ENCODE measurements at regions not wholly inside any gene's neighbourhood (a gene's known extent, or its start where the extent isn't known, plus 50 kb on each side); places are given as distances from the start of the nearest gene placed in this dataset.

DNA sequence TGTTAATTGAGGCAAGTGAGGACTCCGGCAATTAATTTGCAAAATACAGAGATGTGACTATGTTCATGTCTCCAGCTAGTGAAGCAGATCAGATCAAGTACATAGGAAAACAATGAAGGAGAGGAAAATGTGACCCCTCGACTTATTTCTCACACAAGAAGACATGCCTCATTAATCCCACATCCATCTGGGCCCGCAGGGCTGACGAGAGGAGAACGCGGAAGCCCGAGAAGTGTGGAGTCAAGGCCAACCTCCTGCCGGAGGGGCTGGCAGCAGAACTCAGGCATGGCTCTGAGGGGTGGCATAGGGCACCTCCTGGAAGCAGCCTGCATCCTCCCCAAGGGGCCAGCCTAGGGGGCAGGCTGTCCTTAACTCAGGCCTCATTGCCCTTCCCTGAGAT lies 54.4 kb downstream of the ZNF503 start:
- H3K4me3 ChIP-seq (ENCODE audit: low read depth, low read length), result no peak overlapping the region

GRCh38 chr10:75345738-75346137 lies 55.8 kb downstream of the ZNF503 start:
- H3K4me3 ChIP-seq (ENCODE audit: low read depth, low read length), result no peak overlapping the region

- H3K4me3 ChIP-seq (ENCODE audit: low read depth, low read length), result no peak overlapping the region
These were observed 57.4 kb downstream of the ZNF503 start for GRCh38 chr10:75344170-75344569.

DNA sequence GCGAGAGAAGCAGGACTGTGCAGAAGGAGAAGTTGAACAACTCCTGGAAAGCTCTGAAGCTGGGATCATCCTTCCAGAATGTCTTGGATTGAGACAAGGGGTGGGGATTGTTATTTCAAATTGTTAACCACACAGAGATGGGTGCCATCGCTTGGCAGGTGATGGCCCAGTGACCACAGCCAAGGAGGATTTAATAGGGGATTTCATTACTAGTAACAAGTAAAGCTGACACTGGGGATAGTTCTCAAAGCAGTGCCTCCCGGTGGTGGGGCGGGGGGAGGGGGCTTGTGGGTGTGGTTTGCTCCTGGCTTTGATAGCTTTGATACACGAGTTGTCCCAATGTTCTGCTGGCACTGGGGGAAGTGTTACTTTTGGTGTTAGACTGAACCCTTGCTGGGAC lies 59.2 kb downstream of the ZNF503 start:
- H3K4me3 ChIP-seq (ENCODE audit: low read depth, low read length), result no peak overlapping the region

DNA sequence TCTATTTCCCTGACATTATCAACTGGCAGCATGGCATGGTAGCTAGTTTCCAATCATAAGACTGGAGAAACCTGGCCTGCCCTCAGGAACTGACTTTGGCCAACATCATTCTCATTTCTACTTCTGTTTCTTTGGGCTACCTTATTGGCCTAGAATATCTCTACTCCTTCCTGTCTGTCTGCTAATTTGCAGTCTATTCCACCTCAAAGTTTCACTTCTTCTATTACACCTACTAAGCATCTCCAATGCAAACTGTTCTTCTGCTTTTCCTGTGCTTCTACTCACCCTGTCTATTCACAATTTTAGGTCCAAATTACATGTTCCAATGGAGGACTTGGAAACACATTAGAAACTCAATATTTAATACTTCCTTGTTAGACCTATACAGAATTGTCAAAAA lies 65.6 kb downstream of the ZNF503 start:
- no peak overlapping the region for H3K4me3 ChIP-seq (ENCODE audit: low read depth, low read length)

DNA sequence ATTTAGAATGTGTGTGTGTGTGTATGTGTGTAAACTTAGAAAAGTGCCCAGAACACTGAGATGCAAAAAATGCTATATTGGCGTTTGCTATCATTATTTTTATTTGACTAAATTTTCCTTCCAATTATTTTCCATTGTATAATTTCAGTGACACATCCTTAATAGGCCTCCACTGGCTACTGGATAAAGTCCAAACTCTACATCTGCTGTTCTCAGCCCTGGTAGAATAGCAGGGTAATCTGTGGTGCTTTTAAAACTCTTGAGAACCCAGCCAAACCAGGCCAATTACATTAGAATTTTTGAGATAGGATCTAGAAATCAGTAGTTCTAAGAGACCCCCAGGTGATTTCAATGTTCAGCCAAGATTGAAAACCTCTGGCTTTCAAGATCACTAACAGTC lies 66.4 kb downstream of the ZNF503 start:
- no peak overlapping the region for H3K4me3 ChIP-seq (ENCODE audit: low read depth, low read length)

DNA sequence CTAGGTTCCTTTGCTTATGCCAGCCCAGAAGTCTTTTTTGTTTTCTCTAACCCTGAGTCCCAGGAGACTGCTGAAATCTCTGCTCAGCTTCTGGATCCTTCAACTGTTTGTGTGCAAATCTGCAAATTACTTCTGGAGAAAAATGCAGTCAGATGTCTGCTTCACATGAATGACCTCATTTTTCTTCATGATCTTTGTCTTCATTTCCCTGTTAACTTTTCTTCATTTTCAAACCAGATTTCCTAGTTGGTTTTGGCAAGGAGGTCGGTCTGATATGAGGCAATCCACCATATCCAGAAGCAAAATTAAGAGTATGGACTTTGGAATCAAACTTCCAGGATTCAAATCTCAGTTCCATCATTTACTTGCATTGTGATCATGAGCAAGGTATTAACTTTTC lies 66.8 kb downstream of the ZNF503 start:
- H3K4me3 ChIP-seq (ENCODE audit: low read depth, low read length), result no peak overlapping the region

GRCh38 chr10:75332081-75332480 lies 69.5 kb downstream of the ZNF503 start:
- no peak overlapping the region for H3K4me3 ChIP-seq (ENCODE audit: low read depth, low read length)

DNA sequence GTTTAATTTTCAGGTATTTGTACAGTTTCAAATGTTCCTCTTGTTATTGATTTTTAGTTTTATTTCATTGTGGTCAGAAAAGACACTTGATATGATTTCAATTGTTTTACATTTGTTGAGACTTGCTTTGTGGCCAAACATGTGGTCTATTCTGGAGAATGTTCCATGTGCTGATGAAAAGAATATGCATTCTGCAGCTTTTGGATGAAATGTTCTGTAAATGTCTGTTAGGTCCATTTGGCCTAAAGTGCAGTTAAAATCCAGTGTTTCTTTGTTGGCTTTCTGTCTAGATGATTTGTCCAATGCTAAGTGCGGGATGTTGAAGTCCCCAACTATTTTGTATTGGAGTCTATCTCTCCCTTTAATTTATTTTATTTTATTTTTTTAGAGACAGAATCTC lies 70.5 kb downstream of the ZNF503 start:
- no peak overlapping the region for H3K4me3 ChIP-seq (ENCODE audit: low read depth, low read length)

- H3K4me3 ChIP-seq (ENCODE audit: low read depth, low read length), result no peak overlapping the region
These were observed 72.3 kb downstream of the ZNF503 start for GRCh38 chr10:75329190-75329745.

DNA sequence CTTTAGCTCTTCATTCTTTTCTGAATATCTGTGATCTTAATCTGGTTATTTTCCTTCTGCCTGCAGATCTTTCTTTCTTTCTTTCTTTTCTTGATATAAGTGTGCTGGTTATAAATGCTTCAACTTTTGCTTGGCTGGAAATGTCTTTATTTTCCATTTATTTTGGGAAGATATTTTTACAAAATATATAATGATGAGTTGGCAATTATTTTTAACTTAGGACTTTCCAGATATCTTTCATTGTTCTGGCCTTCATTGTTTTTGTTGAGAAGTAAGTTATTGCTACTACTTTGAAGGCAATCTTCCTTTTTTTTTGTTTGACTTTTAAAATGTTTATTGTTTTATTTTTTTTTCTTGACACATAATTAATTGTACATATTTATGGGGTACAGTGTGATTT lies 75.3 kb downstream of the ZNF503 start:
- no peak overlapping the region for H3K4me3 ChIP-seq (ENCODE audit: low read depth, low read length)

GRCh38 chr10:75319274-75319673 lies 82.3 kb downstream of the ZNF503 start:
- H3K4me3 ChIP-seq (ENCODE audit: low read depth, low read length), result no peak overlapping the region

GRCh38 chr10:75314570-75314969 lies 78.8 kb upstream of the COMTD1 start:
- H3K4me3 ChIP-seq (ENCODE audit: low read depth, low read length), result no peak overlapping the region

GRCh38 chr10:75312440-75312839 lies 76.7 kb upstream of the COMTD1 start:
- no peak overlapping the region for H3K4me3 ChIP-seq (ENCODE audit: low read depth, low read length)

DNA sequence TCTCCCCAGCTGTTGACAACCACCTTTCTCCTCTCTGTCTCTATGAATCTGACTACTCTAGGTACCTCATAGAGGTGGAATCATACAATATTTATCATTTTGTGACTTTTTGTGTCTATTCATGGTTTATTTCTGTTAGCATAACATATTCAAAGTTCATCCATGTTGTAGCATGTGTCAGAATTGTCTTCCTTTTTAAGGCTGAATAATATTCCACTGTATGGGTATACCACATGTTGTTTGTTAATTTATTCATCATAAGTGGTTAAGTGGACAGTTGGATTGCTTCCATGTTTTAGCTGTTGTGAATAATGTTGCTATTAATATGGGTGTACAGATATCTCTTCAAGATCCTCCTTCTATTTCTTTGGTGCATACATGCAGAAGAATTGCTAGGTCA lies 69.9 kb upstream of the COMTD1 start:
- no peak overlapping the region for H3K4me3 ChIP-seq (ENCODE audit: low read depth, low read length)

- no peak overlapping the region for H3K4me3 ChIP-seq (ENCODE audit: low read depth, low read length)
These were observed 69.1 kb upstream of the COMTD1 start for GRCh38 chr10:75304741-75305390.

- no peak overlapping the region for H3K4me3 ChIP-seq (ENCODE audit: low read depth, low read length)
These were observed 68.6 kb upstream of the COMTD1 start for GRCh38 chr10:75304313-75304712.

DNA sequence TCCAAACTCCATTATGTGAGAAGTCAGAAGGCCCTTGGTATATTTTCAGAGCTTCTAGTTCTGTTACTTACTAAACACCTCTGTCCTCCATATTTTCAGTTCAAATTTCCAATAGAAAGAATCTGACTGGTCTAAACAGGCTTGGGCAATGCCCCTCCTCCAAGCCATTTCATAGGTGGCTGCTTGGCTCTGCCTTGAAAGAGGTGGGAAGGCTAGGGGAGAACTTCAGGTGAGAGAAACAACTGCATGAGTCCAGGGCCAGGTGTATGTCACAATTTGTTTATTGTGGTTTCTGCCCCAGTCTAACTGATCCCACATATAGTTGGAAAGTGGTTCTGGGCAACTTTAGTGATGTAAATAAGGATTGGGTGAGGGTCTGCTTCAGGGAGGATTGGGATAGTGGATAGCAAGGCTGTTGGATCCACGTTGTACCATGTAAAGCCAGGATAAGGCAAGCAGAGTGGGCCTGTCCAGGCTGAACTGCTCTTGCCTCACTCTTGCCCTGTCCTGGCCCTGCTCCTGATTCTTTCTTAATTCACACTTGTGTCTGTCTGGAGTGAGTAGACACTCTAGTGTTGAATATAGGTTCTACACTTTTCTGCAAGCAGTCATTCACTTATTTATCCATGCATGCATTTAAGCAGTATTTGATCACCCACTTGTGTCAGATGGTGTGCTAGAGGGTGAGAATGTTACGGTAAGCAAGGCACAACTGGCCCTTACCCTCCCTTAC lies 67.5 kb upstream of the COMTD1 start:
- H3K4me3 ChIP-seq (ENCODE audit: low read depth, low read length), result no peak overlapping the region

- no peak overlapping the region for H3K4me3 ChIP-seq (ENCODE audit: low read depth, low read length)
These were observed 66.3 kb upstream of the COMTD1 start for GRCh38 chr10:75302029-75302428.

- H3K4me3 ChIP-seq (ENCODE audit: low read depth, low read length), result no peak overlapping the region
These were observed 61.4 kb upstream of the COMTD1 start for GRCh38 chr10:75297021-75297599.

DNA sequence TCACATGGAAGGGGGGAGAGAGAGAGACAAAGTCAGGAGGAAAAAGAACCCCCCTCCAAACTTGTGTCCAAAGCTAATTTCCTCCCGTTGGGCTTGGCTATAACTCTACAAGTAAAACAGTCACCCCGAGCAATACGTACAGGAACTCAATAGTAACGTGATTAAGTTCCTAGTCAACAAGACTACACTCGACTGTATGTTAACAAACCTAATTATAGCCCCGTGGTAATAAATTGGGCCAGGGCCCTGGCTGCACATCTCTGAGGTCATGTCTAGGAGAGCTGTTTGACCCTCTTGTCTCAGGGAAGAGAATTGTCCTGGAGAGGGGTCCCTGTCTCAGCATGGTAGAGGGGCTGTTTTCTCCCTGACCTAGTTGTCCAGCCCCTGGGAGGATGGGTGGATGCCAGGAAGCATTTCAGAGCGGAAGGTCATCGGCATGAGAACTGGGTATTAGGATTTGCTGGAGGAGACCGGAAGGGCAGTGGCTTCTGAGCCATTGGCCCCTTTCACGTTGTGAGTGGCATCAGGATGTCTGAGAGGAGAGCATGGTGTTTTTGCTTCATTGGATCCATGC lies 60.2 kb upstream of the COMTD1 start:
- no peak overlapping the region for H3K4me3 ChIP-seq (ENCODE audit: low read depth, low read length)

Measured in iPS-11a (cell line).